ENCODE measurements at regions not wholly inside any gene's neighbourhood (a gene's known extent, or its start where the extent isn't known, plus 50 kb on each side); places are given as distances from the start of the nearest gene placed in this dataset.

DNA sequence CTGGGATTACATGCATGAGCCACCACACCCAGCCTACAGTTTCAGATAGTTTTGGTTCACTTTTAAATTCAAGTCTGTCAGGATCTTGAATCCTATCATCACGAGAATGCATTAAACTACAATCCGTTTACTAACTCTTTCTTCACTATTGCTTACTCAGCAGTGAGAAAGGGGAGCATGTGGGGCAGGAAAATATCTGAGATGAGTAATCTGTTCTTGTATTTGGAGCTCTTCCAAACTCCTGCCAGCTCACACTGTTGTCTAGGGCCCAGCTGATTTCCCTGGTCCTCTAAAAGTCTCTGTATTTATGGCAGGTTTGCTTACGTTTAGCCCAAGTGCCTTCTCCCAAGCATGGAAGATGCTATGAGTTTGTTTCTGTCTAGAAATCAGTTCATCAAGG lies 152.2 kb downstream of the FGF18 start:
- Histone ChIP-seq H3K27me3 (no peaks in the 10 kb centered on the region), H3K4me1 (no peaks in the 10 kb centered on the region), H3K36me3 (no peaks in the 10 kb centered on the region), H3K27ac (no peak overlapping the region), H3K9me3 (peaks cover 0 to 25% of the 10 kb centered on the region in 2 donors), H3K4me3 (no peak overlapping the region)
- DNase-seq (ENCODE audit: low spot score in 2 of 2), result no peak
- TF ChIP-seq, protein P1, sequence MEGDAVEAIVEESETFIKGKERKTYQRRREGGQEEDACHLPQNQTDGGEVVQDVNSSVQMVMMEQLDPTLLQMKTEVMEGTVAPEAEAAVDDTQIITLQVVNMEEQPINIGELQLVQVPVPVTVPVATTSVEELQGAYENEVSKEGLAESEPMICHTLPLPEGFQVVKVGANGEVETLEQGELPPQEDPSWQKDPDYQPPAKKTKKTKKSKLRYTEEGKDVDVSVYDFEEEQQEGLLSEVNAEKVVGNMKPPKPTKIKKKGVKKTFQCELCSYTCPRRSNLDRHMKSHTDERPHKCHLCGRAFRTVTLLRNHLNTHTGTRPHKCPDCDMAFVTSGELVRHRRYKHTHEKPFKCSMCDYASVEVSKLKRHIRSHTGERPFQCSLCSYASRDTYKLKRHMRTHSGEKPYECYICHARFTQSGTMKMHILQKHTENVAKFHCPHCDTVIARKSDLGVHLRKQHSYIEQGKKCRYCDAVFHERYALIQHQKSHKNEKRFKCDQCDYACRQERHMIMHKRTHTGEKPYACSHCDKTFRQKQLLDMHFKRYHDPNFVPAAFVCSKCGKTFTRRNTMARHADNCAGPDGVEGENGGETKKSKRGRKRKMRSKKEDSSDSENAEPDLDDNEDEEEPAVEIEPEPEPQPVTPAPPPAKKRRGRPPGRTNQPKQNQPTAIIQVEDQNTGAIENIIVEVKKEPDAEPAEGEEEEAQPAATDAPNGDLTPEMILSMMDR (IDR thresholded peaks at IDR 0.05), result no peak
- intact Hi-C loops (cut with DNase I), result no loop called here

DNA sequence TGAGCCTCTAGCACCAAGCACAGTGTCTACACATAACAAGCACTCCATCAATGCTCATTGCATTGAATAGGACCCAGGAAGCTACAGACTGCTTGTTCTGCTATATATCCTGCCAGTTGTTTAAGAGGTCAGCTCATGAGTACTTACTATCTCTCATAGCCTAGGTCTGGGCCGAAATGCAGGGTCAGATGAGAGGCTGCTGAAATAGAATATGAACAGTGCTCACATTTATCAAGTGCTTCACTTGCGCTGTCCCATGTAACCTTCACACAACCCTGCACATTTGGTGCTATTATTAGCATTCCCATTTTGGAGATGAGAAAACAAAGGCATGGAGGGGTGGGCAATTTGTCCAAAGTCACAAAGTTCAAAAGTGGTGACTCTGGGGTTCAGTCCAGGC lies 153.6 kb downstream of the FGF18 start:
- intact Hi-C loops (cut with DNase I), result no loop called here
- no peak overlapping the region for H3K27ac ChIP-seq
- H3K9me3 ChIP-seq, result peaks cover 0 to 25% of the 10 kb centered on the region in 2 donors
- no peaks in the 10 kb centered on the region for H3K27me3 ChIP-seq
- H3K36me3 ChIP-seq, result no peaks in the 10 kb centered on the region
- DNase-seq (ENCODE audit: low spot score in 2 of 2), result no peak
- H3K4me1 ChIP-seq, result no peaks in the 10 kb centered on the region
- no peak overlapping the region for H3K4me3 ChIP-seq
- TF ChIP-seq, protein P1 (IDR thresholded peaks at IDR 0.05), result no peak

DNA sequence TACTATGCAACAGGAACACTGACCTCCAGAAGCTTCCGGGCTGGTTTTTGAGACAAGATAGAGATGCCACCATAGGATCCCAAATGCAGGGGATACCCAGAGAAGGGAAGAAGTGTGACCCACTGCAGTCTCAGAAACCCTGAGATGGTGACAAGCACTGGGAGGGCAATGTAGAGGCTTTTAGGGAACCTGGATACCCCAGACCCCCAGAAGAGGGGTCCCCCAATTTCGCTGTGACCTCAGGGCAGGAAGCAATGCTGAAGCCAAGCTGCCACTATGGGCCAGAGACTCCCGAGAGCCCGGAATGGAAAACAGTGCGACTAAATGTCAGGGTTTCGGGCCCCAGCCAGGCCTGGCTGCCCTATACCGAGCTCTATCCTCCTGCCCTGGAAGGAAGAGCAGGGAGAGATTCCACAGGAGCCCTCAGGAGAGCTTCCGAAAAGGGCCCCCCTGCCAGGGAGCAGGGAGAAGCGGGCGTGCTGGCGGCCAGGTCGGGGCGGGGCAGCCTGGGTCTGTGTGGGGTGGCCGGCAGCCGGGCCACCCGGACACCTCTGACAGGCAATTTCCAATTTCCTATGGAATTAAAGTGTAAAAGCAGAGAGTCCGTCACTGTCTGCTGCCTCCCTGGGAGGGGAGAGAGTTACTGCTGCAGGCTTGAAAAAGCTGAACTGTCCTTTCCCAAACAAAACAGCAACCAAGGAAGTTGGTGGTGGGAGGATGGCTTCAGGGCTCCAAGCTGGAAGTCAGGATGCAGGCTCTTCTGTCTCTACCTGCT lies 154.2 kb downstream of the FGF18 start:
- DNase-seq (ENCODE audit: low spot score in 2 of 2), result no peak
- Histone ChIP-seq H3K9me3 (peaks cover 0 to 20% of the 10 kb centered on the region in 2 donors), H3K27me3 (no peaks in the 10 kb centered on the region), H3K36me3 (no peaks in the 10 kb centered on the region), H3K27ac (no peak overlapping the region), H3K4me1 (no peaks in the 10 kb centered on the region), H3K4me3 (no peak overlapping the region)
- TF ChIP-seq, protein P1 (IDR thresholded peaks at IDR 0.05), result no peak
- intact Hi-C loops (cut with DNase I), result no loop called here

DNA sequence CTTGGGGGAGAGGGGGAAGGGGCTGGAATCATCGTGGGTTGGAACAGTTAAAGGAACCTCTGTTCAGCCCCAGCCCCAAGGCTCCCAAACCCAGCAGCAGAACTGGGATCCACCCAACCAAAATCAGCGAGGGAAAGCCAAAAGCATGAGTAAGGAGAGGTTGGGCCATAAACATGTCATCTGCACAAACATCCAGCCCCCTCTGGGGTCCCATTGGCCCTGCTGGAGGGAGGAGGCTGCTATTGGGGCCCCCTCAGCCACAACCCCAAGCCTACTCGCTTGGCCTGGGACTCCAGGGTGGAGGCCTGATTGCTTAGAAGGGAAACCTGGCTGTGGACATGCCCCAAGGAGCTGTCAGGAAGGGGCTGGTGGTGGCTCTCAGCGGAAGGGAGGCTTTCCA lies 154.9 kb downstream of the FGF18 start:
- intact Hi-C loops (cut with DNase I), result no loop called here
- Histone ChIP-seq H3K4me3 (no peak overlapping the region), H3K4me1 (no peaks in the 10 kb centered on the region), H3K36me3 (no peaks in the 10 kb centered on the region), H3K27ac (no peak overlapping the region), H3K27me3 (no peaks in the 10 kb centered on the region), H3K9me3 (peaks cover 0 to 15% of the 10 kb centered on the region in 2 donors)
- TF ChIP-seq, protein P1 (IDR thresholded peaks at IDR 0.05), result no peak
- DNase-seq (ENCODE audit: low spot score in 2 of 2), result no peak

DNA sequence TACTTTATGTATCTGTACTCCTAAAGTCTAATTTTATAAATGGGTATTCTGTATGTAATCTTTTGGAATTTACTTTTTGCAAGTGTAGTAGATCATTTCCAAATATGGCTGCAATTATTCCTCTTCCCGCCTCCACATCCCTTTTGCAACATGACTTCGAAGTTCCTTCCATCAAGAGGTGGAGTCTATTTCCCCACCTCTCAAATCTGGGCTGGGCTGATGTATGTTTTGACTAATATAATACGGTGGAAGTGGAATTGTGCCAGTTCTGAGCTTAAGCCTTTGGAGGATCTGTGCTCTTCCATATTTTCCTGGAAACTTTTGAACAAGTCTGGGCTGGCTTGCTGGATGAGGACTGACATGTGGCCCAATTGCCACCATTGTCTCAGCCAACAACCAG lies 155.9 kb downstream of the FGF18 start:
- Histone ChIP-seq H3K4me1 (no peaks in the 10 kb centered on the region), H3K27ac (no peak overlapping the region), H3K36me3 (no peaks in the 10 kb centered on the region), H3K9me3 (peaks cover 0 to 5% of the 10 kb centered on the region in 2 donors), H3K4me3 (no peak overlapping the region), H3K27me3 (no peaks in the 10 kb centered on the region)
- intact Hi-C loops (cut with DNase I), result no loop called here
- no peak for DNase-seq (ENCODE audit: low spot score in 2 of 2)
- TF ChIP-seq, protein P1 (IDR thresholded peaks at IDR 0.05), result no peak

Measured in ascending aorta (tissue), 2 donors.